HCT116 (cell line): ENCODE measurements at regions not wholly inside any gene's neighbourhood (a gene's known extent, or its start where the extent isn't known, plus 50 kb on each side); places are given as distances from the start of the nearest gene placed in this dataset.

Experiments used
- ATAC-seq: fragments of 200-7000 bp; cut with Tn5 transposase; 2 replicates; pipeline ENCODE4 v1.9.1; 2020; ENCODE audit warnings: mild to moderate bottlenecking, moderate library complexity
- BruUV-seq: library from RNA; stranded (reverse); fragments of 400-500 nt; replicated peaks from 2 replicates; lab custom pipeline; 2021; lab: Mats Ljungman, UMichigan
- CTCF ChIA-PET: fragments of 300-600 bp; sonication (Branson Sonifier 250); formaldehyde crosslinking; loops from one replicate; lab custom pipeline; 2021; ENCODE audit warnings: antibody characterized with exemption; lab: Charles Lee
- POLR2A ChIA-PET: fragments of 300-600, 350-600 bp; sonication (Branson Sonifier 250); formaldehyde crosslinking; loops from one replicate; lab custom pipeline; 2021; ENCODE audit warnings: antibody characterized with exemption; lab: Charles Lee
- RAD21 ChIA-PET, 2 experiments: fragments of 300-600 bp; sonication (Branson Sonifier 250); formaldehyde crosslinking; loops; one replicate each; lab custom pipeline; 2023; ENCODE audit warnings: low total read pairs in 2 of 2; ENCODE audit not compliant: uncharacterized antibody in 2 of 2, unreplicated experiment in 2 of 2, low non-redundant PET in 1 of 2; lab: Charles Lee
- DNase-seq: peaks from one replicate; pipeline ENCODE4 v3.0.0-alpha.2; 2010; ENCODE audit warnings: low read depth, low spot score
- H2AFZ ChIP-seq: fragments of 200-600 bp; shearing (Covaris generic), sonication (generic); 2 replicates; pipeline ENCODE4 v1.6.1; 2017; ENCODE audit warnings: low read depth, mixed run types, mixed read lengths, antibody characterized with exemption, low read length; ENCODE audit not compliant: poor library complexity, severe bottlenecking
- H3K27ac ChIP-seq: 2 replicates; pipeline ENCODE4 v1.5.1; 2012; ENCODE audit warnings: low read depth, low read length
- H3K27me3 ChIP-seq: fragments of 200-600 bp; sonication (generic); 2 replicates; pipeline ENCODE4 v1.6.1; 2016; ENCODE audit warnings: mixed run types, low read length, mixed read lengths; ENCODE audit not compliant: insufficient read depth
- H3K36me3 ChIP-seq, 2 experiments: fragments of 200-500 bp in 1 of 2; fragments of 200-600 bp in 1 of 2; sonication (Bioruptor generic) in 1 of 2; sonication (generic) in 1 of 2; 2 replicates each; pipeline versions ENCODE4 v1.5.1 to v1.6.1; 2014 to 2016; ENCODE audit warnings: low read length in 2 of 2, inconsistent platforms in 1 of 2, mixed read lengths in 1 of 2, mixed run types in 1 of 2; ENCODE audit not compliant: insufficient read depth in 2 of 2, control insufficient read depth in 1 of 2
- H3K4me1 ChIP-seq, 2 experiments: fragments of 200-600 bp in 1 of 2; sonication (generic) in 1 of 2; 2 replicates each; pipeline versions ENCODE4 v1.5.1 to v1.6.1; 2012 to 2017; ENCODE audit warnings: low read length in 2 of 2, inconsistent platforms in 1 of 2, mild to moderate bottlenecking in 1 of 2, mixed read lengths in 1 of 2, mixed run types in 1 of 2, moderate library complexity in 1 of 2; ENCODE audit not compliant: insufficient read depth in 2 of 2, control insufficient read depth in 1 of 2
- H3K4me2 ChIP-seq: fragments of 200-600 bp; sonication (generic); 2 replicates; pipeline ENCODE4 v1.6.1; 2017; ENCODE audit warnings: mixed run types, low read length, mixed read lengths
- H3K4me3 ChIP-seq, 2 experiments: fragments of 200-600 bp in 1 of 2; sonication (generic) in 1 of 2; replicated peaks in 1 of 2; 2 replicates each; pipeline ENCODE4 v1.5.1; 2011 to 2016; ENCODE audit warnings: low read length in 2 of 2, control low read depth in 1 of 2, low read depth in 1 of 2, mild to moderate bottlenecking in 1 of 2, mixed read lengths in 1 of 2, mixed run types in 1 of 2
- H3K79me2 ChIP-seq: fragments of 200-600 bp; sonication (generic); 2 replicates; pipeline ENCODE4 v1.6.1; 2017; ENCODE audit warnings: mild to moderate bottlenecking, mixed run types, low read length, moderate library complexity, mixed read lengths; ENCODE audit not compliant: insufficient read depth
- H3K9ac ChIP-seq: fragments of 200-600 bp; sonication (generic); 2 replicates; pipeline ENCODE4 v1.6.1; 2016; ENCODE audit warnings: low read length, mixed read lengths
- H3K9me2 ChIP-seq: fragments of 200-600 bp; sonication (generic), shearing (Covaris generic); 2 replicates; pipeline ENCODE4 v1.6.1; 2017; ENCODE audit warnings: mixed run types, mild to moderate bottlenecking, moderate library complexity; ENCODE audit not compliant: insufficient read depth
- H3K9me3 ChIP-seq, 2 experiments: fragments of 200-500 bp in 1 of 2; fragments of 200-600 bp in 1 of 2; sonication (Bioruptor generic) in 1 of 2; sonication (generic) in 1 of 2; 2 replicates each; pipeline ENCODE4 v1.6.1; 2014 to 2017; ENCODE audit warnings: low read length in 2 of 2, mixed read lengths in 2 of 2, inconsistent platforms in 1 of 2, low read depth in 1 of 2, mild to moderate bottlenecking in 1 of 2, mixed run types in 1 of 2, moderate library complexity in 1 of 2; ENCODE audit not compliant: control insufficient read depth in 1 of 2, insufficient read depth in 1 of 2
- H4K20me1 ChIP-seq: fragments of 200-600 bp; sonication (generic), shearing (Covaris generic); 2 replicates; pipeline ENCODE4 v1.6.1; 2017; ENCODE audit warnings: mixed run types, mild to moderate bottlenecking, moderate library complexity; ENCODE audit not compliant: insufficient read depth
- CBX3 ChIP-seq: IDR thresholded peaks from 2 replicates; pipeline ENCODE4 v1.6.1; 2012; ENCODE audit warnings: low read depth
- EGR1 ChIP-seq: IDR thresholded peaks from 2 replicates; pipeline ENCODE4 v1.6.1; 2012; ENCODE audit warnings: low read depth
- FOSL1 ChIP-seq: IDR thresholded peaks from 2 replicates; pipeline ENCODE4 v1.6.1; 2012; ENCODE audit warnings: low read depth
- TCF7L2 ChIP-seq: IDR thresholded peaks from 2 replicates; pipeline ENCODE4 v1.7.0; 2011; ENCODE audit warnings: borderline replicate concordance, inconsistent platforms; ENCODE audit not compliant: insufficient read depth, insufficient read length; ENCODE audit errors: extremely low read depth
- YY1 ChIP-seq: IDR thresholded peaks from 2 replicates; pipeline ENCODE4 v1.6.1; 2011; ENCODE audit warnings: low read length, low read depth, moderate library complexity, mild to moderate bottlenecking; ENCODE audit not compliant: insufficient replicate concordance; ENCODE audit errors: extremely low read depth
- ZFX ChIP-seq: fragments of 450-650 bp; IDR thresholded peaks from 2 replicates; pipeline ENCODE4 v1.6.1; 2017
- intact Hi-C: fragments of 100-400 bp; cut with micrococcal nuclease; formaldehyde crosslinking; loops from 2 replicates; pipeline ENCODE4 v1.10.0; 2022
- TF ChIP-seq, protein P1 (sequence below): IDR thresholded peaks from 2 replicates; pipeline ENCODE4 v1.6.1; 2012
- TF ChIP-seq, protein P2 (sequence below): IDR thresholded peaks from 2 replicates; pipeline ENCODE4 v1.6.1; 2012; ENCODE audit warnings: low read depth
- TF ChIP-seq, protein P3 (sequence below): IDR thresholded peaks from 2 replicates; pipeline ENCODE4 v1.6.1; 2012

DNA sequence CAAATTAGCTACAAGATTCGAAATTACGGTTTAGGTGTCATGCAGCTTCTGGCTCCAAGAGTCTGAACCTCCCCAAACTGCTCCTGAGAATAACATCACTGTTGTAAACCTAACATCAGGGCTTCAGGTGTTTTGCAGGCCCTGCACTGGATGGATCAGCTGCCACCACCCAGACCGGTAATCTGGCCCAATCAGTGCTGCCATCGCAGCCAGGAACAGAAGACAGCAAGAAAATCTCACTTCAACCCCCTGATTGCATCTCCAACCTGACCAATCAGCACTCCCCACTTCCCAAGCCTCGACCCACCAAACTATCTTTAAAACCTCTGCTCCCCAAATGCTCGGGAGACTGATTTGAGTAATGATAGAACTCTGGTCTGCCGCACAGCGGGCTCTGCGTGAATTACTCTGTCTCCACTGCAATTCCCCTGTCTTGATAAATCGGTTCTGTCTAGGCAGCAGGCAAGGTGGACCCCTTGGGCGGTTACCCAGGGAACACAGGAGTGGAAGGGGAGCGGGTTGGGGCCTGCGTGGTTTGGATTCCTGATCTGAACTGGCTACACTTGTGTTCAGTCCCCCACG lies 268.5 kb upstream of the SFSWAP start:
- H3K27me3 ChIP-seq = no peaks in the 10 kb centered on the region
- POLR2A ChIA-PET = no interaction called here
- no TSS peak for BruUV-seq
- ATAC-seq (no peak), DNase-seq (no peak)
- CTCF ChIA-PET = interaction anchor here (1.3 kb wide), 1 partner anchor 12 kb away, joined by 3 read pairs; no protein-coding TSS in a partner anchor
- no peaks in the 10 kb centered on the region for H3K9me3 ChIP-seq
- H4K20me1 ChIP-seq = no peaks in the 10 kb centered on the region
- intact Hi-C loops = no loop called here
- H3K79me2 ChIP-seq = no peaks in the 10 kb centered on the region
- H2AFZ ChIP-seq = no peak overlapping the region
- peaks cover 2 to 6% of the 10 kb centered on the region in 2 experiments; a peak in 3 of 4 replicates for H3K4me1 ChIP-seq
- RAD21 ChIA-PET = no interaction called here
- no peak overlapping the region for H3K9ac ChIP-seq
- H3K4me3 ChIP-seq = no peak overlapping the region
- TF ChIP-seq ZFX (no peak), FOSL1 (no peak), EGR1 (no peak), TCF7L2 (no peak), YY1 (no peak), CBX3 (no peak)
- TF ChIP-seq, protein P1, sequence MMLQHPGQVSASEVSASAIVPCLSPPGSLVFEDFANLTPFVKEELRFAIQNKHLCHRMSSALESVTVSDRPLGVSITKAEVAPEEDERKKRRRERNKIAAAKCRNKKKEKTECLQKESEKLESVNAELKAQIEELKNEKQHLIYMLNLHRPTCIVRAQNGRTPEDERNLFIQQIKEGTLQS = no peak
- TF ChIP-seq, protein P2, sequence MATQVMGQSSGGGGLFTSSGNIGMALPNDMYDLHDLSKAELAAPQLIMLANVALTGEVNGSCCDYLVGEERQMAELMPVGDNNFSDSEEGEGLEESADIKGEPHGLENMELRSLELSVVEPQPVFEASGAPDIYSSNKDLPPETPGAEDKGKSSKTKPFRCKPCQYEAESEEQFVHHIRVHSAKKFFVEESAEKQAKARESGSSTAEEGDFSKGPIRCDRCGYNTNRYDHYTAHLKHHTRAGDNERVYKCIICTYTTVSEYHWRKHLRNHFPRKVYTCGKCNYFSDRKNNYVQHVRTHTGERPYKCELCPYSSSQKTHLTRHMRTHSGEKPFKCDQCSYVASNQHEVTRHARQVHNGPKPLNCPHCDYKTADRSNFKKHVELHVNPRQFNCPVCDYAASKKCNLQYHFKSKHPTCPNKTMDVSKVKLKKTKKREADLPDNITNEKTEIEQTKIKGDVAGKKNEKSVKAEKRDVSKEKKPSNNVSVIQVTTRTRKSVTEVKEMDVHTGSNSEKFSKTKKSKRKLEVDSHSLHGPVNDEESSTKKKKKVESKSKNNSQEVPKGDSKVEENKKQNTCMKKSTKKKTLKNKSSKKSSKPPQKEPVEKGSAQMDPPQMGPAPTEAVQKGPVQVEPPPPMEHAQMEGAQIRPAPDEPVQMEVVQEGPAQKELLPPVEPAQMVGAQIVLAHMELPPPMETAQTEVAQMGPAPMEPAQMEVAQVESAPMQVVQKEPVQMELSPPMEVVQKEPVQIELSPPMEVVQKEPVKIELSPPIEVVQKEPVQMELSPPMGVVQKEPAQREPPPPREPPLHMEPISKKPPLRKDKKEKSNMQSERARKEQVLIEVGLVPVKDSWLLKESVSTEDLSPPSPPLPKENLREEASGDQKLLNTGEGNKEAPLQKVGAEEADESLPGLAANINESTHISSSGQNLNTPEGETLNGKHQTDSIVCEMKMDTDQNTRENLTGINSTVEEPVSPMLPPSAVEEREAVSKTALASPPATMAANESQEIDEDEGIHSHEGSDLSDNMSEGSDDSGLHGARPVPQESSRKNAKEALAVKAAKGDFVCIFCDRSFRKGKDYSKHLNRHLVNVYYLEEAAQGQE = no peak
- TF ChIP-seq, protein P3, sequence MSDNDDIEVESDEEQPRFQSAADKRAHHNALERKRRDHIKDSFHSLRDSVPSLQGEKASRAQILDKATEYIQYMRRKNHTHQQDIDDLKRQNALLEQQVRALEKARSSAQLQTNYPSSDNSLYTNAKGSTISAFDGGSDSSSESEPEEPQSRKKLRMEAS = no peak
- no peaks in the 10 kb centered on the region for H3K9me2 ChIP-seq
- no peak overlapping the region for H3K27ac ChIP-seq
- H3K36me3 ChIP-seq = no peaks in the 10 kb centered on the region
- H3K4me2 ChIP-seq = no peak overlapping the region
